Urinary bladder (tissue), 3 donors: ENCODE measurements at regions not wholly inside any gene's neighbourhood (a gene's known extent, or its start where the extent isn't known, plus 50 kb on each side); places are given as distances from the start of the nearest gene placed in this dataset.

Experiments
- DNase-seq: peaks from one replicate; pipeline ENCODE4 v3.0.0-alpha.2; 2015; ENCODE audit errors: extremely low spot score
- H3K27ac ChIP-seq: one replicate; pipeline ENCODE4 v1.5.1; 2013; ENCODE audit warnings: low read depth, mild to moderate bottlenecking, moderate library complexity
- H3K36me3 ChIP-seq: one replicate; pipeline ENCODE4 v1.6.1; 2013; ENCODE audit warnings: mild to moderate bottlenecking, moderate library complexity; ENCODE audit not compliant: insufficient read depth
- H3K4me1 ChIP-seq: one replicate; pipeline ENCODE4 v1.6.1; 2013; ENCODE audit warnings: mild to moderate bottlenecking, moderate library complexity; ENCODE audit not compliant: insufficient read depth
- H3K4me3 ChIP-seq: one replicate; pipeline ENCODE4 v1.5.1; 2013; ENCODE audit warnings: low read depth, low read length
- WGBS: extraction: QIAGEN DNeasy Blood & Tissue Kit; methylation state at CpG from one replicate; pipeline ENCODE4 v1.1.7; 2013; 5-methylcytosine and 5-hydroxymethylcytosine counted together
- donor health status: healthy with polysubstance abuse.
- donor health status: healthy.

DNA sequence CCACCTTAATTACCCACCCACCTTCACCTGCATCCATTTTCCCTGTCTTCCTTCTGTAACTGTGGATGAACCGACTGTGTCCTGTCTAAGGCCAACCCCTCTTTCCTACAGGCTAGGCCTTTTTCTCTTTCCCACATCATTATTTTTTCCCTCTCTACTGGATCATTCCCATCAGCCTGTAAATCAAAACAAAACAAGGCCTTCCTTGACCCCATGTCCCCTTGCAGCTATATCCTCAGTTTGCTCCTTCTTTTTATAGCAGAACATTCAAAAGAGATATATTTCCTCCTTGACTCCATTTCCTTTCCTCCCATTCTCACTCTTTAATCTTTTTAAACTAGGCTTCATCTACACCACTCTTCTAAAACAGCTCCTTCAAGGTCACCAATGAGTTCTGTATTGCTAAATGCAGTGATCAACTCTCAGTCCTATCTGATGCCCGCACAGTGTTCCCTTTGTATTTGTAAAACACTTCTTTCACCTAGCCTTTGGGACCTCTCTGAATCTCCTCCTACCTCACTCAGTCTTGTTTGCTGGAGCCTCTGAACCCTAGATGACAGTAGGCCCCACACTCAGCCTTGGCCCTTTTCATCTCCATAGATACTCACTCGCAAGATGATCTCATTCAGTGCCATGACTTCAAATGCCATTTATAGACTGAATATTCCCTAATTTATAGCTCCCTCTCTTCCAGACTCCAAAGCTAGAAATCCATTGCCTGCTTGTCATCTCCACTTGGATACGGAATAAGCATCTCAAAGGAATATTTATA lies 55.7 kb downstream of the CXCR4 start:
- Histone ChIP-seq H3K36me3 (no peaks in the 10 kb centered on the region), H3K4me3 (no peak overlapping the region), H3K27ac (no peak overlapping the region), H3K4me1 (no peaks in the 10 kb centered on the region)
- 81% methylated on average over 4 of the region's 4 CpGs for WGBS
- DNase-seq, result no peak

- Histone ChIP-seq H3K36me3 (no peaks in the 10 kb centered on the region), H3K27ac (no peak overlapping the region), H3K4me3 (no peak overlapping the region), H3K4me1 (no peaks in the 10 kb centered on the region)
- 66% methylated on average over 3 of the region's 3 CpGs for WGBS
- DNase-seq, result no peak
Measured at GRCh38 chr2:136060416-136060815, 57.5 kb downstream of the CXCR4 start.

DNA sequence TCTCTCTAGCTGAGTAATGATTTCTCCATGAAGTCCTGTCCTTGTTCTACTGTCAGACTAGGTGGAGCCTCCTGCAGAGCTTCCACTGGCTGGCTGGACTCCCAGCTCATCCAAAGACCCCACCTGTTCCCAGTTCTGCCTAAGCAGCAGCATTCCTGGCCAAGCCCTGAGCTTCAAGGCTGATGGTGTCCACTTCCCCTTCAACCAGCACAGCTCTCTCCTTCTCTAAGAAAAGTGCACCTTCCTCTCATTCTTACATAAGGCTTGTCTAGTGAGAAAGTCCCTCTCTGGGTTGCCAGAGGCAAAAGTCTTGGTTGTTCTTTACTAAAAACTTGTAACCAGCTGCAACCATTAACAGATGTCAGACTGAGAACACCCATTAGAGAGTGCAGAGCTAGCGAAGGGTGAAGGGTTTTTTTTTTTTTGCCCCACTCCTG lies 58.9 kb downstream of the CXCR4 start:
- H3K36me3 ChIP-seq, result no peaks in the 10 kb centered on the region
- WGBS, result 90% methylated on average over 1 of the region's 1 CpG
- H3K4me3 ChIP-seq, result no peak overlapping the region
- H3K27ac ChIP-seq, result no peak overlapping the region
- H3K4me1 ChIP-seq, result no peaks in the 10 kb centered on the region
- DNase-seq, result no peak

DNA sequence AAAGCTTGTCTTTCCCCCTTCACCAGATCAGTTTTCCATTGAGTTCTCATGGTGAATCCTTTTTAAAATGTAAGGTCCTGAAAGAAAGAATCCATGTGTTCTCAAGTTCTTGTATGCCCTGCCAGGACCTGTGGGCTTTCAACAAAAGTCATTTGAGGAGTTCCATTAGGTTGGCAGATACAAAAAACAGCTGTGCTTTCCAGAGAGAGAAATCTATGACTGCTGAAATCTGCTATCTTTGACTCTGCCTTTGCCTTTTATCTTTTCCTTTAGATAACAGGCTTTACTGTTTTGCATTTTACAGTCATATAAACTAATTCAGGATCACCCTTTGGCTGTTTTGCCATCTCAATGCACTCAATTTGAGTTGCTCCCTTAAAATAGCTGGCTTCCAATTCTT lies 59.7 kb downstream of the CXCR4 start:
- Histone ChIP-seq H3K27ac (no peak overlapping the region), H3K4me1 (no peaks in the 10 kb centered on the region), H3K4me3 (no peak overlapping the region), H3K36me3 (no peaks in the 10 kb centered on the region)
- DNase-seq, result peak; percentile 20

GRCh38 chr2:136057802-136058140 lies 60.2 kb downstream of the CXCR4 start:
- Histone ChIP-seq H3K4me3 (no peak overlapping the region), H3K27ac (no peak overlapping the region), H3K36me3 (no peaks in the 10 kb centered on the region), H3K4me1 (no peaks in the 10 kb centered on the region)
- DNase-seq, result no peak
- 47% methylated on average over 1 of the region's 1 CpG for WGBS

GRCh38 chr2:136057023-136057801 lies 60.7 kb downstream of the CXCR4 start:
- Histone ChIP-seq H3K36me3 (no peaks in the 10 kb centered on the region), H3K4me1 (no peaks in the 10 kb centered on the region), H3K27ac (no peak overlapping the region), H3K4me3 (no peak overlapping the region)
- no peak for DNase-seq
- WGBS, result 90% methylated on average over 6 of the region's 6 CpGs

DNA sequence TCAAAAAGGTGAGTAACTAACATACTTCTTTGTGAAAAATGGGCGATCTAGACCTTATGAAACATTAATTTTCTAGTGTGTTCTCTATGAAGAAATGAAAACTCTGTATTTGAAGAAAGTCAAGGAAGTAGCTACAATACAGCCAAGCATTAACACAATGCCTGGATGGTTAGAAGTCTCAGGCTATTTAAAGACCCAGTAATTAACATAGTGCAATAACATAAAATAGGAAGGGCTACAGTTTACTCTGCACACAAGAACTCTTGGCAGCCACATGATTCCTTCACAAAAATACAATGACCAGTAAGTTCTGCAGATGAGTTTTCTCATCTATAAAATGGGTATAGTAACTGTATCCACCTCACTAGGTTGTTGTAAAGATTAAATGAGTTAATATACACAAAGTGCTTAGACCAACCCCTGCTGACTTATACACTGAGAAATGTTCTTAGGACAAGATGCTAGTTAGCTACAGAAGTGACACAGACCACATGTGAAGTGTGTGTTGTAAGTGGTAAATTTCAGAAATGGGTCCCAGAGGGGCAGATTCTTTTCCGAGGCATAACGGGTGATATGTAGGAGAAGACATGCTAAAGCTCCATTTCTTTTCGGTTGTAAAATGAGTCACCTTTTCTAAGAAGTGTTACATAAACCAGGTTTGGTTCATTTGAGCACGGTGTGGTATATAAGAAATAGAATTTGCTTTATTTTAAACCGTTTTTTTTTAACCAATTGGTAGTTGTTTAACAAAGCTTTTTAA lies 61.8 kb downstream of the CXCR4 start:
- H3K4me3 ChIP-seq, result no peak overlapping the region
- 79% methylated on average over 6 of the region's 6 CpGs for WGBS
- no peak for DNase-seq
- H3K36me3 ChIP-seq, result no peaks in the 10 kb centered on the region
- H3K4me1 ChIP-seq, result no peaks in the 10 kb centered on the region
- H3K27ac ChIP-seq, result no peak overlapping the region

GRCh38 chr2:136054856-136055255 lies 63.1 kb downstream of the CXCR4 start:
- Histone ChIP-seq H3K27ac (no peak overlapping the region), H3K36me3 (no peaks in the 10 kb centered on the region), H3K4me1 (no peaks in the 10 kb centered on the region), H3K4me3 (no peak overlapping the region)
- DNase-seq, result no peak
- 92% methylated on average over 3 of the region's 3 CpGs for WGBS

GRCh38 chr2:136052369-136053362 lies 65.3 kb downstream of the CXCR4 start:
- no peak overlapping the region for H3K27ac ChIP-seq
- no peaks in the 10 kb centered on the region for H3K4me1 ChIP-seq
- no peaks in the 10 kb centered on the region for H3K36me3 ChIP-seq
- 85% methylated on average over 10 of the region's 10 CpGs for WGBS
- no peak for DNase-seq
- H3K4me3 ChIP-seq, result no peak overlapping the region

GRCh38 chr2:136051725-136052048 lies 66.3 kb upstream of the DARS1 start:
- no peaks in the 10 kb centered on the region for H3K36me3 ChIP-seq
- H3K4me1 ChIP-seq, result no peaks in the 10 kb centered on the region
- no peak overlapping the region for H3K4me3 ChIP-seq
- H3K27ac ChIP-seq, result no peak overlapping the region
- no peak for DNase-seq

- 82% methylated on average over 2 of the region's 2 CpGs for WGBS
- Histone ChIP-seq H3K36me3 (no peaks in the 10 kb centered on the region), H3K27ac (no peak overlapping the region), H3K4me1 (no peaks in the 10 kb centered on the region), H3K4me3 (no peak overlapping the region)
- DNase-seq, result no peak
Measured at GRCh38 chr2:136051001-136051724, 65.7 kb upstream of the DARS1 start.

GRCh38 chr2:136049991-136050920 lies 64.8 kb upstream of the DARS1 start:
- no peak overlapping the region for H3K4me3 ChIP-seq
- no peak for DNase-seq
- WGBS, result 78% methylated on average over 3 of the region's 3 CpGs
- no peaks in the 10 kb centered on the region for H3K36me3 ChIP-seq
- H3K27ac ChIP-seq, result no peak overlapping the region
- no peaks in the 10 kb centered on the region for H3K4me1 ChIP-seq
